ENCODE measurements at regions not wholly inside any gene's neighbourhood (a gene's known extent, or its start where the extent isn't known, plus 50 kb on each side); places are given as distances from the start of the nearest gene placed in this dataset.
A peak's percentile ranks its signal among the peaks of the same experiment; 100 is the strongest.

GRCh38 chr4:127479031-127479622, 153.6 kb upstream of the INTU start:
- TF ChIP-seq CTCF (IDR thresholded peaks at IDR 0.05; ENCODE audit: low read depth, low read length) (peak; percentile 79), EZH2phosphoT487 (IDR thresholded peaks at IDR 0.05; ENCODE audit: low read depth) (no peak)
